A172 (cell line): ENCODE measurements at regions not wholly inside any gene's neighbourhood (a gene's known extent, or its start where the extent isn't known, plus 50 kb on each side); places are given as distances from the start of the nearest gene placed in this dataset.
"Not testable (repeated sequence)": the region's sequence is repeated elsewhere in the genome, so short reads cannot be mapped to it uniquely, and the experiment has no call there.

Source experiments
- DNase-seq: peaks from one replicate; pipeline ENCODE4 v3.0.0-alpha.2; 2015; ENCODE audit warnings: low spot score

DNA sequence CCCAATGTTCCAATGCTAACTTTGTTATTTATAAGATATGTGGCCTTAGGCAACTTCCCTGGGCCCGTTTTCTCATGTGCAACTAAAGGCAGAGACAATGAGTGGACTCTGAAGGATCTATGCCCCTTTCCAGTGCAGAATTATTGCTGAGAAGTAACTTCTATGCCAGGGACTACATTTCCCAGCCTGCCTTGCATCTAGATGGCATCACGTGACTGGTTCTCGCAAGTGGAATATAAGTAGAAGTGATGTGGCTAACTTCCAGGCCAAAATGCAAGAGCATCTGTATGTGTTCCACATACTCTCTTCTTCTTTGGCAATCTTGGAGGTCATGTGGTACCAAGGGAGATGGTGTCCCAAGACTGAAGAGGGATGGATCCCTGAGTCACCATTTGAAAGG is 674.4 kb downstream of the NTRK3 start:
- DNase-seq, result no peak

DNA sequence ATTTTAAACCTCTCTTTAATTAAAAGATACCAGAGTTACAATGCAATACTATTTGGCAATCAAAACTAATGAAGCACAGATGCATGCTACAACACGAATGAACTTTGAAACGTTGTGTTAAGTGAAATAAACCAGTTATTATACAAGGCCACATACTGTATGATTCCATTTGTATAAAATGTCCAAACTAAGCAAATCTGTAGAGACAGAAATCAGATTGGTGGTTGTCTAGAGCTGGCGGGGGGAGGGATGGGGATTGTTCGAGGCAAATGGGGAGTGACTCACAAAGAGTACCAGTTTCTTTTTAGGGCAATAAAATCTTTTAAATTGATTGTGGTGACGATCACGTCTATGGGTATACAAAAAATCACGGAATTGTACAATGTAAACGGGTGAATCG is 677.0 kb downstream of the NTRK3 start:
- DNase-seq, result no peak

DNA sequence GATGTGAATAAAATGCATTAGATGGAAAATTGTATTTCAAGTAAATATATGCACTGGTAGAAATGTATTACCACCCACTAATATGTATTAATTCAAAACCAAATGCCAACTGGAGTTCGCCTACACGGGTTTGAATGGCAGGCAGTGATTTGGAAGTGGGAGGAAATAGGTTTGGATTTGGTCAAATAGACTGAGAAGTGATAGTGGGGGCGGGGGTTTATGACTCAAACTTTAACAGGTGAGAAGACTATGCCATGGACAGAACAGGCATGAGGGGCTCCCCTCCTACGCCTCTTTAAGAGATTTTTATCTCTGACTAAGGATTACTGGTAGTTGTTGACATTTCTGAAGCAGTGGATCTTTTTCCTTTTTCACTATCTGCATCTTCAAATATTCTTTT is 677.8 kb downstream of the NTRK3 start:
- DNase-seq, result no peak

DNA sequence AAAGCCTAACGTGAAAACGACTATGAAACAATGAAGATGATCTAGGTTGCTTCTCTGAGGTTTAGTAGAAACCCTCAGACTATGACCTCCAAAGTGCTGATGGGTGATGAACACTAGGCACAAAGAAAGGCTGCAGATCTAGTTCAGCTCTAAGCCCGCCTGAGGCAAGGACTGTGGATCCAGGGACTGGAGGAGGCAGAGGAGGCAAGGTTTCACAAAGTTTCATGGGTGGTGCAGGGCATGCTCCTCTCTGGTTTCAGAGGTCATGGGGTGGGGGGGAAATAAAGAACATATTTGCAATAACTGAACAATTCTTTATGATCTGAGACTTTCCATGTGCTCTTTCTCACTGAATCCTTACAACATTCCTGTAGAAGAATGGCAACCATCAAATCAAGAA is 679.2 kb downstream of the NTRK3 start:
- no peak for DNase-seq

- no peak for DNase-seq
Measured at GRCh38 chr15:87576486-87577176, 679.9 kb downstream of the NTRK3 start.

DNA sequence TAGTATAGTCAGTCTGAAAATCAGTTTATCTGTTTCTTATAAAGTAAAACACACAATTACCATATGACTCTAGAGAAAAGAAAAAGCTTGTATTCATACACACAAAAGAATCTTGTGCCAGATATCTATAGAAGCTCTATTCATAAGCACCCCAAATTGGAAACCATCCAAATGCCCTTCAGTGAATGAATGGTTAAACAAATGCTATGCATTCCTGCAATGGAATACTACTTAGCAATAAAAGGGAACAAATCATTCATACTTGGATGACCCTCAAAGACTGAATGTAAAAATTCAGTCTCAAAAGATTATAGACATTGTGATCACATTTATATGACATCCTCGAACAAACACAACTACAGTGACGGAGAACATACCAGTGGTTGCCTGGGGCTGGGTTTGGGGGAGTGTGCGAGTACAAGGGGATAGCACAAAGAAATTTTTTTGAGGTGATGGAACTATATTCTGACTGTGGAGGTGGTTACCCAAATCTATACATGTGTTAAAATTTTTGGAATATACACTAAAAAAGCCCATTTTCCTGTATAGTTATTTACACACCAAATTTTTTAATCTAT is 680.6 kb downstream of the NTRK3 start:
- DNase-seq, result no peak

- no peak for DNase-seq
Measured at GRCh38 chr15:87573534-87573933, 683.0 kb downstream of the NTRK3 start.

DNA sequence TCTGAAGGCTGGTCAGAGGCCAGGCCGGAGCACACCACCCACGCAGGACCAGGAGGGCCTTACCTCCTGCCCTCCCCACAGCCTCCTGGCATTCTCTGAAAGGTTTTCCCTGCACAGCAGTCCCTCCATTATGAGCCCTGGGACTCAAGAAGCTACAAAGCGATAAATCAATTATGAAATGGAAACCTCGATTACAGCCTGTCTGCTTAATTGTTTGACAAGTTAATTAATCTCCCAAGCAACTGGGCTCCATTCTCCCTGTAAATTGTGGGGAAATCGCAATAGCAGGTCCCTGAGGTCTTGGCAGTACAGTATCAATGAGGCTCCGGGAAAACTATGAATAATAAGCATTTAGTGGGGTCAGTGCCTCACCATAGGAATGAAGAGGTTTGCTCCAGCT is 683.5 kb downstream of the NTRK3 start:
- DNase-seq, result no peak

DNA sequence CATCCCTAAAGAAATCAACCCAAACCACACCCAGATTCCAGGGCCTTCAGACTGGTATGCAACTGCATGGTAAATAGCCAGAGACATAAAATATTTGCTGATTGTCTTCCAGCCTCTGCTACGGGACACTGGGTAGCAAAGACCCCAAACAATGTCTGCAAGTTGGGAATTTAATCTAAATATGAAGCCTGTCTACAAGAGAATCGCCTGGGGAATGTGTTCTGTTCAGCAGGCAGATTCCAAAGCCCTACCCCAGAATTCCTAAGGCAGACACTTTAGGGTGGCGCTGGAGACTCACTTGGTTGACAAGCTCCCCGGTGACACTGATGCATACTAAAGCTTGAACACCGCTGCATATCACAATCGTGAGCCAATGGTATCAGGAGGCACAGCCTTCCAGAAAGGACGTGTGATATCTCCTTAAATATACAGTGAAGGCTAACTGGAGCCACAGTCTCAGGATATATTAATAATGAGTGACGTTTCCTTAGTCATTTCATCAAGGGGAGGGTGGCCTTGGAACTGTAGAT is 684.1 kb downstream of the NTRK3 start:
- DNase-seq, result no peak

- DNase-seq, result no peak
Measured at GRCh38 chr15:87570206-87570605, 686.3 kb downstream of the NTRK3 start.

GRCh38 chr15:87569581-87569980 is 687.0 kb downstream of the NTRK3 start:
- DNase-seq, result no peak

GRCh38 chr15:87567406-87568030 is 689.0 kb downstream of the NTRK3 start:
- DNase-seq, result no peak

DNA sequence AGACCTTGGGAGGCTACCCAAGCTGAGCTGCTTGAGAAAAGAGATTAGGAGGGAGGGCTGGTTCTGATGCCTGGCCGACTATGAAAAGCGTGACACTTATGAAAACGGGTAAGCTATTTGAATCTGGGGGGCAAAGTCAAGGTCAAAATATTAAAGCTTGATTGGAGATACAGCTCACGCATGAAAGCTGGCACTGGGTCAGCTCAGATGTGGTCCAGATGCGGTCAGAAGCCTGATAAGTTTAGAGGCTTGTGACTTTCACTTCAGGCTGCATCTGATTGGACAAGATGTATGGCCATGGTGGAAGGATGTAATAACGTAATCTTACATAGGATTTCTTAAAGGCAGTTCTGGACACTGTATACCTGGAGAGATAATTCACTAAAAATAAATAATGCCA is 690.3 kb downstream of the NTRK3 start:
- no peak for DNase-seq

- no peak for DNase-seq
Measured at GRCh38 chr15:87564681-87565080, 691.9 kb downstream of the NTRK3 start.

- no peak for DNase-seq
Measured at GRCh38 chr15:87563869-87564268, 692.7 kb downstream of the NTRK3 start.

GRCh38 chr15:87562203-87562602 is 694.3 kb downstream of the NTRK3 start:
- DNase-seq, result no peak

- DNase-seq, result no peak
Measured at GRCh38 chr15:87561641-87562040, 694.9 kb downstream of the NTRK3 start.

GRCh38 chr15:87557881-87558280 is 698.7 kb downstream of the NTRK3 start:
- no peak for DNase-seq

- DNase-seq, result no peak
Measured at GRCh38 chr15:87556886-87557285, 699.7 kb downstream of the NTRK3 start.

GRCh38 chr15:87549860-87550259 is 706.7 kb downstream of the NTRK3 start:
- no peak for DNase-seq

DNA sequence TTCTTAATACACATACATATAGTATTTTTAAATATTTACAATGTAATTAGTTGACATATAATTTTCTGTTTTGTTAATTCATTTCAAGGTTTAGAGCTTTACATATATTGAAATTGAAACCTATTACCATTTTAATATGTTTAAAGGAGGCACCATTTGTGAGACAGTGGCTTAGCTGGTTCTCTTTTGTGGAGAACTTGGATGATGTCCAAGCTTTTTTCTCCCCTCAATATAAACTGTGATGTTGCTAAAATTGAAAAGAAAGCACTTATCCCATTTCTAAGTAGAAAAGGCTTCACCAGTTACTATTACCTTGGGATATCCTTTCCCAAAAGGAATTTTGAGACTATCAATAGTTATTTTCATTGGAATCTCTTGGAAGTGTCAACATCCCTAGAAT is 707.2 kb downstream of the NTRK3 start:
- DNase-seq, result no peak

GRCh38 chr15:87548590-87548989 is 707.9 kb downstream of the NTRK3 start:
- not testable (repeated sequence) for DNase-seq

GRCh38 chr15:87547470-87548181 is 708.9 kb downstream of the NTRK3 start:
- DNase-seq, result peak; percentile 8
